GM18868 (cell line): ENCODE measurements at regions not wholly inside any gene's neighbourhood (a gene's known extent, or its start where the extent isn't known, plus 50 kb on each side); places are given as distances from the start of the nearest gene placed in this dataset.
"Not testable (repeated sequence)": the region's sequence is repeated elsewhere in the genome, so short reads cannot be mapped to it uniquely, and the experiment has no call there.

Experiments used
- ATAC-seq: cut with Tn5 transposase; IDR thresholded peaks from one replicate; pipeline ENCODE4 v1.9.1; 2021; ENCODE audit warnings: mild to moderate bottlenecking, moderate library complexity; ENCODE audit not compliant: unreplicated experiment

DNA sequence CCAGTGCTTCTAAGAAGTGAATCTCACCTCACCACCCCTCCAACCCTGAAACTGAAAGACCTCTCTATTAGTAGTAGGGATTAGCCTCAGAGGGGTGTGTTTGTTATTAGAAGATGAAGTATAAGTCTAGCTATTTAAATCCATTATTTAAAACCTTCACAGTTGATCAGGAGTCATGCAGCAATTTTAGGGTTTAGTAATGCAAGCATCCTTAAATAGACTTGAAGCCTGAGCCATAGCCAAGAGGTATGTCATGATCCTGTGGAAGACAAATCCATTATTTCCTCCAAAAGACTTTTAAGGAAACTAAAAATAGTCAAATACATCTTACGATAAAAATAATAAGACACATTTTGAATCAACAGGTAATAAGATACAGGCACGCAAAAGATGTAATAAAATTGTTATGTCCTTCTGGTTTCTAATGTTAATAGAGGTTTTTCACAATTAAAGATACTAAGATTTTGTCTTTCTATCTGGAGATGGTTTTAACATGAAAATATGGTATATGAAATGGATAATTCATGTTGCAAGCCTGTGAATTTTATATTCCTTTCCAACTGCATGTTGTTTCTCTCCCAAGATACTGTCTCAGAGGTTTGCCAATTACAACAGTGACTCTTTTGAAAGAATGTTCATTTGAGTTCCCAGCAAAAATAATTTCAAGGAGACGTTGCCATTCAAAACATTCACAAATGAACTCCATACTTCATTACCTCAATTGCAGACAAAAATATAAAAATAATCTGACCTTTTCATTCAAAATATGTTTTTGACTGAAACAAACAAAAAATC, 68.0 kb downstream of the LUZP4 start:
- ATAC-seq, result no peak

DNA sequence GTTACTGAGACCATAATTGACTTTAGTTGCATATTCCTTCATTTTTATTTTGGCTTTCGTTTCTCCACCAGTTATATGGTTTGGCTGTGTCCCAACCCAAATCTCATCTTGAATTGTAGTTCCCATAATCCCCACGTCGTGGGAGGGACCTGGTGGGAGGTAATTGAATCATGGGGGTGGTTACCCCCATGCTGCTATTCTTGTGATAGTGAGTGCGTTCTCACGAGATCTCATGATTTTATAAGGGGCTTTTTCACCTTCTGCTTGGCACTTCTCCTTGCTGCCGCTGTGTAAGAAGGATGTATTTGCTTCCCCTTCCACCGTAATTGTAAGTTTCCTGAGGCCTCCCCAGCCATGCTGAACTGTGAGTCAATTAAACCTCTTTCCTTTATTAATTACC, 70.0 kb downstream of the LUZP4 start:
- not testable (repeated sequence) for ATAC-seq

DNA sequence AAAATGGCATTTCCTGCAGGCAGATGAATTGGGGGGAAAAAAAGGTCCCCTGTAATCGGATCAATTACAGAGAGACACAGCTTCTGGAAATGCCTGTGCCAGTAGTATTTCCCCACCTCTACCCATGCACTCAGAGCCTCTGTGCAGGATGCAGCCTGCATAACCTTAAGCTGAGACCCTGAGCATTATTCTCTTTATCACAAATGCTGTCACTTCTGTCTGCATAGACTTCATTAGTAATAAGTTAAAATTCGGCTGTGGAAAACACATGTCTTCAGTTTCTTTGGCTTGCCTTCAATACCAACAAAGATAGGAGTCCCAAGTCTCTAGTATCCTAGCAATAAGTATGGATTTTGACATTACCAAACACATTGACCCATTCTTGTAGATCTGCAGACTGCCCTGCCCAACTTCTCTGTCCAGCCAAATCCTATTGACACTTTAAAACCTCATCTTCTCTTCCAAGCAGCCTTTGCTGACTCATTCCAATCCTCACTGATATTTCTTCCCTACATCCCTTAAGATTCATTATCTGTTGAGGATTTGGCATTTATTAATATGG, 70.8 kb downstream of the LUZP4 start:
- no peak for ATAC-seq

DNA sequence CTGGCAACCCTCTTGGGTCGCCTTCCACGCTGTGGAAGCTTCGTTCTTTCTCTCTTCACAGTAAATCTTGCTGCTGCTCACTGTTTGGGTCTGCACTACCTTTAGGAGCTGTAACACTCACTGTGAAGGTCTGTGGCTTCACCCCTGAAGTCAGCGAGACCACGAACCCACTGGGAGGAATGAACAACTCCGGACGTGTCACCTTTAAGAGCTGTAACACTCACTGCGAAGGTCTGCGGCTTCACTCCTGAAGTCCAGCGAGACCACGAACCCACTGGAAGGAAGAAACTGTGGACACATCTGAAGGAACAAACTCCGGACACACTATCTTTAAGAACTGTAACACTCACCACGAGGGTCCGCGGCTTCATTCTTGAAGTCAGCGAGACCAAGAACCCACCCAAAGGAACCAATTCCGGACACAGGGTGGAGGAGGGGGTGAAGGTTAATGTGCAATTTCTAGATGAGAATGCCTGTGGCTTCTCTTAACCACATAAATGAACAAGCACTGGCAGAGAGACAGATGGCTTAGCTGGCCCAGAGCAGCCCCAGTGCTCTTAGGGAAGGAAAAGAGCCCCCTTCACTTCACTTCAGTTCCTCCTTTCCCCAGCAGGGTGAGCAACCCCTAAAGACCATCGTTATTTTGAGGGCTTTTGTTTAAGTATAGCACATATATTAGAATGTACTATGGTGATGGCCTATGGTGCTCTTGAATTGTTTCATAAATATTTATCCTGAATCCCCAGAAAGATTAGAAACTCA, 73.0 kb downstream of the LUZP4 start:
- no peak for ATAC-seq

DNA sequence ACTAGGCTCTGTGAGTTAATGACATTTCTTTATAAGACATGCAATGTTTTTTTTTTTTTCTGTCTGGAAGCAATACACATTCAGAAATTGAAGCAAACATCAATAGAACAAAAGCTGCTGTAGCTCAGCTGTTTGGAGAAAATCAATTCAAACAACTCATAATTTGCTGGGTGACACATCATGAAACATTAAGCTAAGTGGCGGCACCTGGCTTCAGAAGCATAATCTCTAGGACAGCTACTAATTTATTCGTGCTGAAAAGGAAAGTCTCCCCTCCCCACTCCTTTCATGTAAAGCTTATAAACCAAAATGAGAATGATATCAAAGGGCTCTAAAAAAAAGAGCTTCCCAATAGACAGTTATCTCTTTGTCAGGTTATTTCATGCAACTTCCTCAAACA, 73.9 kb downstream of the LUZP4 start:
- no peak for ATAC-seq

DNA sequence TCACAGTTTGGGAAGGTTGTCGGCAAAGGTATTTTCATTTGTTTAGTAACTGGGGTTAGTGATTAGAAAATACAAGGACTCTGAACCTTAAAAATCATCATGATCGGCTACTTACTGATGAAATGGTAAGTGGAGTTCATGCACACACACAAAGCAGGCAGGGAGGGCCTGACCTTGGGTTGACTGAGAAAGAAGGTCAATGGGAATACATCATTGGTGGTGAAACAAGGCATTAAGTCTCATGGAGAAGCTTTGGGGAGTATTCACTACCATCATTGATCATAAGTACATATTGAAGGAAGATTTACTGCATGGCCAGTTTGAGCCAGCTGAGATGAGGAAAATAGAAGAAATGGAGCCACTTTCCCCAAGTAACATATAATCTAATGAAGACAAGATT, 74.4 kb downstream of the LUZP4 start:
- ATAC-seq, result no peak

DNA sequence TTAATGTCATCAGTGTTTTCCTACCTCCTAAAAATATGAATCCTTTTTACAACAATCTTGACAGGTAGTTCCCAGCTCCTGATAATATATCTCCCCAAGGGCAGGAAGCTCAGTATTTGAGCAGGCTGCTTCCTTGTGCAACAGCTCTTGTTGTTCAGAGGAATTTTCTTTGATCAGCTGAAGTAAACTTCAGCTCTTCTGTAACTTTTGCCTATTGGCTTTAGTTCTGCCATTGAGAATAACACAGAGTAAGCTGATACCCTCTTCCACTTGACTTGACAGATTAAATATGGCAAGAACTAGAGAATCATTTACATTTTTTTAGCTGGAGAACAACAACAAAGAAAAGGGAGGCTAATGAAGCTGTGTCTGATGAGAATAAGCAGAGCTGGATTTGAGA, 75.2 kb downstream of the LUZP4 start:
- no peak for ATAC-seq

DNA sequence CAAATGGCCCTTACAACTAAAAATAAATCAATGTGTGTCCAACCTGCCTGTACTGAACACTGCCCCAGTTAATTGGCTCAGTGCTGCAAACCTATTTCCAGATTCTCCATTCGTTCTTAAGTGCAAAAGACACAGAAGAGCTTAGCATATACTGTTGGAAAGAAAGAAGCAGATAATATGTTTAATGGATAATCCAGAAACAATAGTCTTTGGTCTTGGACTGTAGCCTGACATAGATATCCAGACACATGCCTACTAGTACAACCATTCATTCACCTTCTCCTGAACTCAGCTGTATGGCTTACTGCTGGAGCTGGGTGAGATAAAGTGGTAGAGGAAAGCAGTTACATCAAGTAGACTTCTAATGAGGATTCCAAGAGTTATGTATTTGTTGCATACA, 77.0 kb downstream of the LUZP4 start:
- ATAC-seq, result no peak

DNA sequence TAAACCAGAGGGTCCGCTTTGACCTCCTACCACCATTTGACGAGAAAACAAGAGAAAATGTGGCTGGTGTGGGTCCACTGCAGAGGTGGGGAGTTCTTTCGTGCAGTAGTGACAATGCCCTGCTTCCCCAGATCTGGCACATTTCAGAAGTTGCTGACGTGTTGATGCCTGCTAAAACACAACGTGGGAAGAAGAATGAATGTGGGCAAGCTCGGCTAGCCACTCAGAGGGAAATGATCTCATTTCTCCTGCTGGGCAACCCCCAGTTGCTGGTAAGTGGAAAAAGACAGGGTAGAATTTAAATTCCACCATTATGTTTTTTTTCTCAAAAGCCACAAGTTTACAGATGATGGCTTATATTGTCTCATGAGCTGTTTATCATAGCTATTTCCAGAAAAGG, 77.9 kb downstream of the LUZP4 start:
- ATAC-seq, result no peak

DNA sequence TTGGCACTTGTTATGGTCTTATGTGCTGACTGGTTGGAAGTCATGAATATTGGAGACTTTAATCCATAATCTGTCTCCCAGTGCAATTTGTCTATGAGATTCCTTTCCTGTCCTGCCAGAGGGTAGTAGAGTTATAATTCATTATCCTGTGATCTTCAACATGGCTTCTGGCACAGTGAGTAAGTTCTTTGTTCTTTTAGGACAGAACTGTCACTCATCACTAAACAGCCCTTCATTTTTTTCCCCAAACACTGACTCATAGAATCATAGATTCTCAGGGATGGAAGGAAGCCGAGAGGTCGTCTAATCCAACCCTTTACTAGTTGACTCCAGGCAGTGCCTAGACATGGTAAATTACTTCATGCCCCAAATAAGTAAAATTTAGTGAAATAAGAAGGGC, 78.4 kb downstream of the LUZP4 start:
- no peak for ATAC-seq

DNA sequence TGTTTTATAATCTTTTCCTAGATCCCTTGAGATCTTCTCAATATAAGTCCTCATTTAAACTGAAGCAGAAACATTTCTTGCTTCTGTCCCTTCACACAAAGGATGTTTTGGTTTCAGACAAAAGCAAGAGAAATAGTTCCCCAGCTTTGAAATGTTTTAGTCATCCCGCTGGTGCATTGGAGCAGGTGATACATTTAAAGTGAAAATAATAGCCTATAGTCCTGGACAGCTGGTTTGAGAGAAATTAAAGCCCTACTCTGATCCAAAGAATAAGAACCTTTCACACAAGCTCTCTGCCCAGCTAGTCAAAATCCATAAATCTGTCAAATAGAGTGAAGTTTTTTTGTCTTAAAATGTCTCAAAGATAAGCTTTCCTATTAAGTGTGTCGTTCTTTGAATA, 79.4 kb downstream of the LUZP4 start:
- no peak for ATAC-seq

DNA sequence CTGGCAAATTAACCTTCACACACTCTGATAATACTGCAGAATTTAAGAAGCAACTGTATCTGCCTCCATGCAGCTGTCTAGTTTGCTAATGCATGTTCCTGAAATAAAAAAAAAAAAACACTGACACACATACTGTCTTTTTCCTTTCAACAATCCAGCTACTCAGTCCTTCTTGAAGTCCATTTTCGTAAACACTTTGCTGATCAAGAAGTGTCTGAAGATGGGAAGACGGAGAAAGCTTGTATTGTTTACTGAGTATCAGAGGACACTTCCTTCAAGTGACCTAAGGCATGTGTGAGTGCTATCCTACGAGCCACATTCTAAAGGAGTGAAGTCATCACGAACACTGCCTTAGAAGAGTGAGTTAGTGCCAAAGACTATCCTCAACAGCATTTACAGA, 82.6 kb downstream of the LUZP4 start:
- ATAC-seq, result no peak

DNA sequence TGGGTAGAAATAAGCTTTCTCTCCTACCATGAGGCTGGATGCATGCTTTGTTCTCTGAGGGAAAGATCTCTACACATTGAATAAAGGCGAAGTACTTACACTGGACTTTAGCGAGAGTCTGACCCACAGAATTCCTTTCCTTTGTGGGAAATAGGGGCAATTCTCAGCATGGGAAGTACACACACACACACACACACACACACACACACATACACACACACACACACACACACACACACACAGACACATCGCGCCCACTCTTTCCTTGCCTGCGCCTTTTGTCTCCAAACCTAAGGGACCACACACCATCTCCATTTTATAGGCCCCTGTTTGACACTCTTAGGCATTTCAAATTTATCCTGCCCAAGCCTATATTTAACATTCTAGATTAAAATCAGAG, 83.8 kb downstream of the LUZP4 start:
- no peak for ATAC-seq

DNA sequence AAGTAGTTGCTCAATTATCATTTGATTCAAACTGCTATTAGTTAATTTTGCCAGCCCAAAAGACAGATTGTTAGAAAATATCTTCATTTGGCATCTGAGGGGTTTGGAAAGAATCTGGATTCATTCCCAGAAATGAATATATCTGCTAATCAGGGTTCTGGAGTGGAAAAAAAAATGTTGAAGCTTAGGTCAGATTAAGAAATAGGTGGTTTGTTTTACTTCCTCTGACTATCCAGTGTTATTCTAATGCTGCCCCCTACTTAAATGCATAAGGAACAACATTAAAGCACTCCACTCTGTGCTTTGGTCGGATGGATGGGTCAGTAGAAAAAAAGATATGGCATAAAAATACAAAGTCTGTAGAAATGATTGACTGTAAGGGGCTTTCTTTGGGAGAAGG, 89.0 kb downstream of the LUZP4 start:
- no peak for ATAC-seq

DNA sequence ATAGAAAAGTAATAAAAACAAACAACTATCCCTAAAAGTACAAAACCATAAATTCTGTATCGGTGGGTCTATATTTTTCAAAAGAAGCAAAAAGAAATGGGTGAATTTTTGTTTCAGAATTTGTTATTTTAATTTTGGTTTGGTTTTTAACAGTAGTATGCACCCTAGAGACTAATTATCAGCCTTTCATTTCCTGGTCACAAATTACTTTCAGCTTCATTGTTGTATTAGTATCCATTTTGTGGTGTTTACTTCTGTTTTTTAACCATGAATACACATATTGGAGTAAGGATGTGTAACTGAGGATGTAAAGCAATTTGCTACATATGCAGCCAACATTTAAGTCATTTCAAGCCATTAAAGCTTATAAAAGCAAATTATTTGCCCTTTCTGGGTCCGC, 97.8 kb downstream of the LUZP4 start:
- ATAC-seq, result no peak

DNA sequence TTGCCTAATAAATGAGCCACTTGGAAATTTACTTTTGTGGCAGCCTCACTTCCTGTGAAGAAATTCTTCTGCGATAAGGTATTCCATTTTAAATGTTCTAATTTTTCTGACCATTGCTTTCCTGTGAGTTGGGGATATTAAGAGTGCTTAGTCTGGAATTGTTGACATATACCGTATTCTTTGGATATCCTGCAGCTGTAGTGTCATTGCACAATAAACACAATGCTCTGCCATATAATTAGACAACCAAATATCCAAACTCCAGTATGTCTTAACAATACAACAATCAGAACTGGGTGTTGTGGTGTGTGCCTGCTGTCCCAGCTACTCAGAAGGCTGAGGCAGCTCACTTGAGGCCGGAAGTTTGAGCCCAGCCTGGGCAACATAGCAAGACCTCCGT, 99.4 kb downstream of the LUZP4 start:
- no peak for ATAC-seq

DNA sequence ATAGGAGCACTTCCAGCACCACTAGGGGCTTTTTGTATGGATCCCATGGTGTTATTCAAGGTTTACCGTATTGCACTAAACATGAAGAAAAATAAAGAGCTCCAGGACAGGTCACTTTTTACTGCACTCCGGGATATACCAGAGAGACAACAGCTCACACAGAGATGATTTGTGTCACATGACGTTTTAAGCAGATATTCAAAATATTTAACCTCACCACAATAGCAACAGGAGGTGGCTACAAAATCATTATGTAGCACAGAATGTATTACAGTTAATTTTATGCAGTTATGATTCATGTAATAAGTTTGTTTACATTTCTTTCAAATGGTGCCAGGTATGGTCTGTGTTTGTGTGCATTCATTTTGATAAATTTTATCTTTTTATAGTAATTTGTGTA, 100.6 kb downstream of the LUZP4 start:
- no peak for ATAC-seq

DNA sequence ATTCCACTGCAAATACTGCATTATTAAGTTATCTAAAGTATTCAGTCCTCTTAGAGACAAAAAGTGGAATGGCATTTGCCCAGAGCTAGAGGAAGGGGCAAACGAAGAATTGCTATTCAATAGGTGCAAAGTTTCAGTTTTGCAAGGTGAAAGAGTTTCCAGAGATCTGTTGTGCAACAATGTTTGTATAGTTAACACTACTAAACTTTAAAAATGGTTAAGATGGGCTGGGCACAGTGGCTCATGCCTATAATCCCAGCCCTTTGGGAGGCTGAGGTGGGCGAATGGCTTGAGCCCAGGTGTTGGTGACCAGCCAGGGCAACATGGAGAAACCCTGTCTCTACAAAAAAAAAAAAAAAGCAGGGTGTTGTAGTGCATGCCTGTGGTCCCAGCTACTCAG, 102.5 kb downstream of the LUZP4 start:
- no peak for ATAC-seq

DNA sequence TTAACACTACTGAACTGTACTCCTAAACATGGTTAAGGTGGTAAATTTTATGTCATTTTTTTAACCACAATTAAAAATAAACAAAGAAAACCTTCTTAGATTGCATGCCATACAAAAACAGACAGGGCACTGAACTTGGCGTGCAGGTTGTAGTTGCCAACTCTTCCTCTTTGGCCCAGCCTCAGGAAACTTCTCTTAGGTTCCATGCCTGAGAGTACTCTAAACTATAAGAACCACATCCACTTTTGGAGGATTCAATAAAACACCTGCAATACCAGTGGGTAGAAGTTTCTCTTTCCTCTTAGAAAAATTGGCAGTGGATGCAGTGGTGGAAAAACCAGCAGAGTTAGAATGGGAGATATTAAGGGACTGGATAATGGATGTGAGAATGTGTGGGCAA, 103.4 kb downstream of the LUZP4 start:
- no peak for ATAC-seq

DNA sequence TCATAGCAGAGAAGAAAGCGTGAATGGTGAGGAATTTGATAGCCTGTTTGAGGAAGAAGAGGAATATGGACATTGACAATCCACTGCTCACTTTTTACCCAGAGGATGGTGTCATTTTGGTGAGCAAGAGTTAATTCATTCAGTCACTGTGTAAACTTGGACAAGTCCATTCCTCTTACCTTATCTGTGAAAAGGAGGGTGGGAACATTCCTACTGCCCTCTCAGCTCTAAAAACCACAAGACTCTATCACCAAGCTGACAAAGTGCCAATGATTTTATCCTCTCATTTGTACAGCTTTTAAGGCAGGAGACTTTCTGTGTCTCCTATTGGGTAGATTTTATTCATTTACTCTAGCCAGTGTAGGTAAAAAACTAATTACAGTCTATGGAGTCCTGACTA, 103.8 kb downstream of the LUZP4 start:
- no peak for ATAC-seq

DNA sequence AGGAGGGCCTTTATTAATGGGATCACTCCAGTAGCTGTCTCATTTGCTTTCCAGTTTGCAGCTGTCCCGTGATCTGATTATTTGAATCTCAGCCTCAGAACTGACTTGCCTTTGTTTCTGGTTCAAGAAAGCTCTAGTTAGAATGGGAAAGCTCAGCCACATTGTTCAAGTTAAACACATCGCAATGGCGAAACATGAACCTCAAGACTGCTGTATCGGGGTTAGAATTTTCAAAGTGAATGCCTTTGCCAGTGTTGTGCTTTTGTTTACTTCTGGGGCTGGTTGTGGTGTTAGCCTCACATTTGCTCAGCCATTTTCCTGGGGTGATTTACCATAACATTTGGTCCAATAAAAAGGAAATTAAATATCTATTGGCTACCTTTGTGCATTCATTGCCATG, 105.3 kb downstream of the LUZP4 start:
- not testable (repeated sequence) for ATAC-seq

DNA sequence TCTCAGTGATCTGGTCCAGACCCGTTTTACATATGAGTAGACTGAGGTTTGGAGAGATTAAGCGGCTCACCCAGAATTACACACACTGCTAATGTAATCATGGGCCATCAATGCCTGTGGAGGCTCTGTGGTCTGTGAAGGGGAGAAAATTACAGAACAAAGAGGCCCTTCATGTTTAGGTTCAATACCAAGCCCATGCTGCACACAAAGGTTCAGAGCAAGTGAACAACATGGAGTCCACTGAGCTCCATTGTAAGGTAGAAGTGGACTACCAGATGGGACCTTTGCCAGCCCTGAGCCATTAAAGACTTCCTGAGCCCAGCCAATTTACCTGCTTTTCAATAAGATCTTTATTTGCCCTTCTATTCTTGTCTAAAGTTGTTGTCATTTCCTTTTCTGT, 109.8 kb downstream of the LUZP4 start:
- ATAC-seq, result no peak
